HepG2 (cell line): ENCODE measurements at regions not wholly inside any gene's neighbourhood (a gene's known extent, or its start where the extent isn't known, plus 50 kb on each side); places are given as distances from the start of the nearest gene placed in this dataset.

Experiments used
- ATAC-seq: fragments of 200-7000 bp; cut with Tn5 transposase; 3 replicates; pipeline ENCODE4 v1.9.1; 2020; ENCODE audit warnings: mild to moderate bottlenecking, moderate library complexity
- BruUV-seq: library from RNA; stranded (reverse); fragments of 400-500 nt; replicated peaks from 2 replicates; lab custom pipeline; 2021; lab: Mats Ljungman, UMichigan
- CTCF ChIA-PET: fragments of 300-600 bp; formaldehyde crosslinking; extraction: SDS; loops from one replicate; lab custom pipeline; 2021; ENCODE audit warnings: low total read pairs, inconsistent platforms, low intra/inter-chr PET ratio; lab: Yijun Ruan, JAX
- POLR2A ChIA-PET: fragments of 350-600 bp; sonication (Branson Sonifier 250); formaldehyde crosslinking; loops from one replicate; lab custom pipeline; 2020; ENCODE audit warnings: antibody characterized with exemption, inconsistent platforms; lab: Yijun Ruan, JAX
- DNase-seq: peaks from one replicate; pipeline ENCODE4 v3.0.0-alpha.2; 2015; ENCODE audit warnings: low spot score
- FAIRE-seq: peaks from 3 replicates; lab custom pipeline; 2011; peaks lifted over from hg19 to GRCh38; lab: Jason Lieb, UNC
- H2AFZ ChIP-seq: one replicate; pipeline ENCODE4 v1.6.1; 2011; ENCODE audit warnings: low read length, inconsistent platforms
- H3K27ac ChIP-seq: fragments of 300-600 bp; 3 replicates; pipeline ENCODE4 v1.8.0; 2011; ENCODE audit warnings: mixed run types, mild to moderate bottlenecking, mixed read lengths, low read length, inconsistent platforms; ENCODE audit not compliant: insufficient read depth; ENCODE audit errors: extremely low read length
- H3K27me3 ChIP-seq, 2 experiments: fragments of 200-600 bp in 1 of 2; 2 replicates in 1 of 2; 3 replicates in 1 of 2; pipeline versions ENCODE4 v1.6.0 to v1.8.0; 2011; ENCODE audit warnings: low read length in 2 of 2, mild to moderate bottlenecking in 2 of 2, moderate library complexity in 2 of 2, inconsistent platforms in 1 of 2; ENCODE audit not compliant: insufficient read depth in 2 of 2, control insufficient read depth in 1 of 2
- H3K36me3 ChIP-seq, 2 experiments: fragments of 200-600 bp in 1 of 2; replicated peaks in 1 of 2; 2 replicates in 1 of 2; 3 replicates in 1 of 2; pipeline versions ENCODE4 v1.5.1 to v1.8.0; 2011; ENCODE audit warnings: low read length in 2 of 2, inconsistent platforms in 1 of 2; ENCODE audit not compliant: insufficient read depth in 2 of 2, control insufficient read depth in 1 of 2
- H3K4me1 ChIP-seq: 2 replicates; pipeline ENCODE4 v1.5.1; 2012; ENCODE audit warnings: low read length, inconsistent platforms; ENCODE audit not compliant: insufficient read depth
- H3K4me2 ChIP-seq: 2 replicates; pipeline ENCODE4 v1.6.0; 2011; ENCODE audit warnings: low read depth, low read length, inconsistent platforms
- H3K4me3 ChIP-seq, 3 experiments: fragments of 200-600 bp in 1 of 3; sonication (generic), shearing (Covaris generic) in 1 of 3; replicated peaks in 1 of 3; 2 replicates each; pipeline ENCODE4 v1.5.1; 2011 to 2016; ENCODE audit warnings: low read length in 3 of 3, inconsistent platforms in 2 of 3, low read depth in 2 of 3, mild to moderate bottlenecking in 2 of 3, control low read depth in 1 of 3, mixed read lengths in 1 of 3; ENCODE audit not compliant: insufficient read depth in 1 of 3
- H3K79me2 ChIP-seq: one replicate; pipeline ENCODE4 v1.6.1; 2011; ENCODE audit warnings: low read length, inconsistent platforms; ENCODE audit not compliant: insufficient read depth
- H3K9ac ChIP-seq: 2 replicates; pipeline ENCODE4 v1.6.0; 2011; ENCODE audit warnings: mild to moderate bottlenecking, low read depth, low read length, inconsistent platforms; ENCODE audit not compliant: insufficient read depth
- H3K9me3 ChIP-seq: 2 replicates; pipeline ENCODE4 v1.5.1; 2012; ENCODE audit warnings: mild to moderate bottlenecking, low read length
- H4K20me1 ChIP-seq: 2 replicates; pipeline ENCODE4 v1.6.0; 2011; ENCODE audit warnings: inconsistent platforms, mild to moderate bottlenecking, low read length, moderate library complexity; ENCODE audit not compliant: insufficient read depth
- DMAP1 ChIP-seq: IDR thresholded peaks from 2 replicates; pipeline ENCODE4 v1.6.1; 2016
- ELF3 ChIP-seq: IDR thresholded peaks from 2 replicates; pipeline ENCODE4 v1.6.1; 2016; ENCODE audit warnings: missing genetic modification reagents, missing compliant biosample characterization
- FIP1L1 ChIP-seq: fragments of 200-400 bp; formaldehyde crosslinking; IDR thresholded peaks from 2 replicates; pipeline ENCODE4 v1.6.1; 2018; ENCODE audit warnings: low read depth, mild to moderate bottlenecking, low read length, moderate library complexity, borderline replicate concordance; ENCODE audit not compliant: insufficient read depth
- HCFC1 ChIP-seq: fragments of 150-350 bp; IDR thresholded peaks from 2 replicates; pipeline ENCODE4 v1.6.1; 2014; ENCODE audit warnings: low read depth, low read length
- MATR3 ChIP-seq: sonication (generic); formaldehyde crosslinking; IDR thresholded peaks from 2 replicates; pipeline ENCODE4 v1.4.0; 2020; ENCODE audit warnings: missing genetic modification reagents
- STAT5B ChIP-seq: sonication (generic); formaldehyde crosslinking; IDR thresholded peaks from 2 replicates; pipeline ENCODE4 v1.4.0; 2020; ENCODE audit warnings: missing genetic modification reagents
- XBP1 ChIP-seq: sonication (generic); formaldehyde crosslinking; IDR thresholded peaks from 2 replicates; pipeline ENCODE4 v1.5.0; 2020; ENCODE audit warnings: missing genetic modification reagents
- ZNF44 ChIP-seq: sonication (generic); formaldehyde crosslinking; IDR thresholded peaks from 2 replicates; pipeline ENCODE4 v1.5.1; 2020; ENCODE audit warnings: mild to moderate bottlenecking, missing genetic modification reagents
- ZNF468 ChIP-seq: sonication (generic); formaldehyde crosslinking; IDR thresholded peaks from 2 replicates; pipeline ENCODE4 v1.8.0; 2022; ENCODE audit warnings: mild to moderate bottlenecking, moderate library complexity, missing genetic modification reagents
- ZNF557 ChIP-seq: sonication (generic); formaldehyde crosslinking; IDR thresholded peaks from 2 replicates; pipeline ENCODE4 v1.4.0; 2020; ENCODE audit warnings: missing genetic modification reagents
- ZNF558 ChIP-seq: sonication (generic); formaldehyde crosslinking; IDR thresholded peaks from 2 replicates; pipeline ENCODE4 v1.9.0; 2022; ENCODE audit warnings: mild to moderate bottlenecking, missing genetic modification reagents, borderline replicate concordance
- ZNF737 ChIP-seq: sonication (generic); formaldehyde crosslinking; IDR thresholded peaks from 2 replicates; pipeline ENCODE4 v1.5.0; 2020; ENCODE audit warnings: missing genetic modification reagents, mild to moderate bottlenecking, borderline replicate concordance
- WGBS: methylation state at CpG from one replicate; pipeline ENCODE4 v1.1.6; 2017; ENCODE audit warnings: low lambda C conversion rate; 5-methylcytosine and 5-hydroxymethylcytosine counted together
- in situ Hi-C: cut with HindIII; loops from 2 replicates; pipeline ENCODE4 v1.10.0; 2017; ENCODE audit warnings: low pct_unique_long_range_greater_than_20kb; ENCODE audit not compliant: extremely low pct_ligation_motif_present
- intact Hi-C: fragments of 100-400 bp; cut with micrococcal nuclease; formaldehyde crosslinking; loops from one replicate; pipeline ENCODE4 v1.10.0; 2022; ENCODE audit not compliant: unreplicated experiment
- TF ChIP-seq, protein P1 (sequence below): sonication (generic); formaldehyde crosslinking; IDR thresholded peaks from 2 replicates; pipeline ENCODE4 v1.4.0; 2020; ENCODE audit warnings: mild to moderate bottlenecking, missing genetic modification reagents
- TF ChIP-seq, protein P2 (sequence below): sonication (generic); formaldehyde crosslinking; conservative IDR thresholded peaks from 2 replicates; pipeline ENCODE4 v1.8.1; 2023; ENCODE audit warnings: missing genetic modification reagents

GRCh38 chr1:214106375-214106774 is 118.6 kb downstream of the PROX1 start (continued):
- TF ChIP-seq, protein P1, sequence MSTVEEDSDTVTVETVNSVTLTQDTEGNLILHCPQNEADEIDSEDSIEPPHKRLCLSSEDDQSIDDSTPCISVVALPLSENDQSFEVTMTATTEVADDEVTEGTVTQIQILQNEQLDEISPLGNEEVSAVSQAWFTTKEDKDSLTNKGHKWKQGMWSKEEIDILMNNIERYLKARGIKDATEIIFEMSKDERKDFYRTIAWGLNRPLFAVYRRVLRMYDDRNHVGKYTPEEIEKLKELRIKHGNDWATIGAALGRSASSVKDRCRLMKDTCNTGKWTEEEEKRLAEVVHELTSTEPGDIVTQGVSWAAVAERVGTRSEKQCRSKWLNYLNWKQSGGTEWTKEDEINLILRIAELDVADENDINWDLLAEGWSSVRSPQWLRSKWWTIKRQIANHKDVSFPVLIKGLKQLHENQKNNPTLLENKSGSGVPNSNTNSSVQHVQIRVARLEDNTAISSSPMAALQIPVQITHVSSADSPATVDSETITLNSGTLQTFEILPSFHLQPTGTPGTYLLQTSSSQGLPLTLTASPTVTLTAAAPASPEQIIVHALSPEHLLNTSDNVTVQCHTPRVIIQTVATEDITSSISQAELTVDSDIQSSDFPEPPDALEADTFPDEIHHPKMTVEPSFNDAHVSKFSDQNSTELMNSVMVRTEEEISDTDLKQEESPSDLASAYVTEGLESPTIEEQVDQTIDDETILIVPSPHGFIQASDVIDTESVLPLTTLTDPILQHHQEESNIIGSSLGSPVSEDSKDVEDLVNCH (CRISPR knock-in tag): no peak
- TF ChIP-seq, protein P2, sequence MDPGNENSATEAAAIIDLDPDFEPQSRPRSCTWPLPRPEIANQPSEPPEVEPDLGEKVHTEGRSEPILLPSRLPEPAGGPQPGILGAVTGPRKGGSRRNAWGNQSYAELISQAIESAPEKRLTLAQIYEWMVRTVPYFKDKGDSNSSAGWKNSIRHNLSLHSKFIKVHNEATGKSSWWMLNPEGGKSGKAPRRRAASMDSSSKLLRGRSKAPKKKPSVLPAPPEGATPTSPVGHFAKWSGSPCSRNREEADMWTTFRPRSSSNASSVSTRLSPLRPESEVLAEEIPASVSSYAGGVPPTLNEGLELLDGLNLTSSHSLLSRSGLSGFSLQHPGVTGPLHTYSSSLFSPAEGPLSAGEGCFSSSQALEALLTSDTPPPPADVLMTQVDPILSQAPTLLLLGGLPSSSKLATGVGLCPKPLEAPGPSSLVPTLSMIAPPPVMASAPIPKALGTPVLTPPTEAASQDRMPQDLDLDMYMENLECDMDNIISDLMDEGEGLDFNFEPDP (CRISPR knock-in tag): no peak
- no peak for TF ChIP-seq STAT5B (CRISPR knock-in tag)
- TF ChIP-seq FIP1L1: no peak

DNA sequence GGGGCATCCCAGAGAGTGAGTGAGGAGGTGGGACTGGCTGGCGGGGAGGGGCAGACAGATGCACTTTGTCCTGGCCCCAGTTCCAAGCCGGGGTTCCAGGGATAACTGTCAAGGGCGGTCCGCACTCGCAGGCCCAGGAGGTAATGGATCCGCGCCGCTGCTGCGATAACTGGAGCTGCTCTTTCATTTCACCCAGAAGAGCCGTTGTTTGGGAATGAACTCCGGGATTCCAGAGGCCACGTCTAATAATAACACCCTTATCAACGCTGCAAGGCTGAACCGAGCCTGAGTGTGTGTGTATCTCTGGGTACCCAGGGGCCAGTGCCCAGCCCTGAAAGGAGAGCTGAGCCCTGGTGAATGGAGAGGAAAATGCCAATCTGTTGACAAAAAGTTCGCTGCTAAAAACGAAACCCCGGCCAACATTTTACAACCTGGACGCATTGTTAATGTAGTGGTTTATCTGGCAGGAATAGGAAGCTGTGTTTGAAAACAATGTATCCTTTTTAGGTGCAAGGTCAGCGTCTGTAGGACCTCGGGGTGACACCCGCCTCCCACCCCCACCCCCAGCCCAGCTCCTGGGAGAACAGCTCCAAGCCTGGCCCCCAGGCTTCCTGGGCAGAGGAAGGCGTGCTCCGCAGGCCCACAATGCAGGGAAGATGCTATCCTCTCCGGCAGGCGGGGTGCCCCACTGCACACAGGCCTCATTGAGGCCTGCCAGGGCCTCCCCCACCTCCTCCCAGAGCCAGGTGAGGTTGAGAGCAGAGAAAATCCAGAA is 119.7 kb downstream of the PROX1 start:
- H3K9me3 ChIP-seq: peaks cover 13% of the 10 kb centered on the region
- in situ Hi-C loops: loop anchor here (25.0 kb wide), 1 partner anchor 95 kb away; no protein-coding TSS in a partner anchor
- WGBS: 94% methylated on average over 20 of the region's 25 CpGs
- no peaks in the 10 kb centered on the region for H3K27me3 ChIP-seq
- H3K4me2 ChIP-seq: no peak overlapping the region
- no peak for DNase-seq
- no peak overlapping the region for H3K27ac ChIP-seq
- ATAC-seq: peak; percentile 61
- no peak overlapping the region for H3K4me3 ChIP-seq
- no peak for TF ChIP-seq DMAP1 (CRISPR knock-in tag)
- TF ChIP-seq MATR3 (CRISPR knock-in tag): no peak
- no peak for TF ChIP-seq ZNF737 (CRISPR knock-in tag)
- TF ChIP-seq ELF3 (CRISPR knock-in tag): no peak
- no peak for TF ChIP-seq HCFC1
- no peak for TF ChIP-seq XBP1
- TF ChIP-seq ZNF558 (CRISPR knock-in tag): no peak
- no peak for TF ChIP-seq ZNF44 (CRISPR knock-in tag)
- TF ChIP-seq ZNF468 (CRISPR knock-in tag): no peak
- no peak for TF ChIP-seq ZNF557
- TF ChIP-seq, all 625 proteins: peak for 0
- no peak for FAIRE-seq
- Histone ChIP-seq H3K79me2 (no peaks in the 10 kb centered on the region), H3K4me1 (peaks cover 30% of the 10 kb centered on the region), H3K36me3 (no peaks in the 10 kb centered on the region), H4K20me1 (no peaks in the 10 kb centered on the region), H3K9ac (no peak overlapping the region), H2AFZ (no peak overlapping the region)
- BruUV-seq: no TSS peak
- ChIA-PET POLR2A (interaction anchor here (1.6 to 1.9 kb wide), 2 partner anchors 56 to 120 kb away, joined by 6 read pairs; partner anchors contain the start of gene PROX1), CTCF (no interaction called here)
- intact Hi-C loops: no loop called here
